HepG2 (cell line): ENCODE measurements at regions not wholly inside any gene's neighbourhood (a gene's known extent, or its start where the extent isn't known, plus 50 kb on each side); places are given as distances from the start of the nearest gene placed in this dataset.
"Not testable (repeated sequence)": the region's sequence is repeated elsewhere in the genome, so short reads cannot be mapped to it uniquely, and the experiment has no call there.

Experiments
- ATAC-seq: fragments of 200-7000 bp; cut with Tn5 transposase; 3 replicates; pipeline ENCODE4 v1.9.1; 2020; ENCODE audit warnings: mild to moderate bottlenecking, moderate library complexity
- BruUV-seq: library from RNA; stranded (reverse); fragments of 400-500 nt; replicated peaks from 2 replicates; lab custom pipeline; 2021; lab: Mats Ljungman, UMichigan
- CTCF ChIA-PET: fragments of 300-600 bp; formaldehyde crosslinking; extraction: SDS; loops from one replicate; lab custom pipeline; 2021; ENCODE audit warnings: low total read pairs, inconsistent platforms, low intra/inter-chr PET ratio; lab: Yijun Ruan, JAX
- POLR2A ChIA-PET: fragments of 350-600 bp; sonication (Branson Sonifier 250); formaldehyde crosslinking; loops from one replicate; lab custom pipeline; 2020; ENCODE audit warnings: antibody characterized with exemption, inconsistent platforms; lab: Yijun Ruan, JAX
- DNase-seq: peaks from one replicate; pipeline ENCODE4 v3.0.0-alpha.2; 2015; ENCODE audit warnings: low spot score
- FAIRE-seq: peaks from 3 replicates; lab custom pipeline; 2011; peaks lifted over from hg19 to GRCh38; lab: Jason Lieb, UNC
- H2AFZ ChIP-seq: one replicate; pipeline ENCODE4 v1.6.1; 2011; ENCODE audit warnings: low read length, inconsistent platforms
- H3K27ac ChIP-seq: fragments of 300-600 bp; 3 replicates; pipeline ENCODE4 v1.8.0; 2011; ENCODE audit warnings: mixed run types, mild to moderate bottlenecking, mixed read lengths, low read length, inconsistent platforms; ENCODE audit not compliant: insufficient read depth; ENCODE audit errors: extremely low read length
- H3K27me3 ChIP-seq, 2 experiments: fragments of 200-600 bp in 1 of 2; 2 replicates in 1 of 2; 3 replicates in 1 of 2; pipeline versions ENCODE4 v1.6.0 to v1.8.0; 2011; ENCODE audit warnings: low read length in 2 of 2, mild to moderate bottlenecking in 2 of 2, moderate library complexity in 2 of 2, inconsistent platforms in 1 of 2; ENCODE audit not compliant: insufficient read depth in 2 of 2, control insufficient read depth in 1 of 2
- H3K36me3 ChIP-seq, 2 experiments: fragments of 200-600 bp in 1 of 2; replicated peaks in 1 of 2; 2 replicates in 1 of 2; 3 replicates in 1 of 2; pipeline versions ENCODE4 v1.5.1 to v1.8.0; 2011; ENCODE audit warnings: low read length in 2 of 2, inconsistent platforms in 1 of 2; ENCODE audit not compliant: insufficient read depth in 2 of 2, control insufficient read depth in 1 of 2
- H3K4me1 ChIP-seq: 2 replicates; pipeline ENCODE4 v1.5.1; 2012; ENCODE audit warnings: low read length, inconsistent platforms; ENCODE audit not compliant: insufficient read depth
- H3K4me2 ChIP-seq: 2 replicates; pipeline ENCODE4 v1.6.0; 2011; ENCODE audit warnings: low read depth, low read length, inconsistent platforms
- H3K4me3 ChIP-seq, 3 experiments: fragments of 200-600 bp in 1 of 3; sonication (generic), shearing (Covaris generic) in 1 of 3; replicated peaks in 1 of 3; 2 replicates each; pipeline ENCODE4 v1.5.1; 2011 to 2016; ENCODE audit warnings: low read length in 3 of 3, inconsistent platforms in 2 of 3, low read depth in 2 of 3, mild to moderate bottlenecking in 2 of 3, control low read depth in 1 of 3, mixed read lengths in 1 of 3; ENCODE audit not compliant: insufficient read depth in 1 of 3
- H3K79me2 ChIP-seq: one replicate; pipeline ENCODE4 v1.6.1; 2011; ENCODE audit warnings: low read length, inconsistent platforms; ENCODE audit not compliant: insufficient read depth
- H3K9ac ChIP-seq: 2 replicates; pipeline ENCODE4 v1.6.0; 2011; ENCODE audit warnings: mild to moderate bottlenecking, low read depth, low read length, inconsistent platforms; ENCODE audit not compliant: insufficient read depth
- H3K9me3 ChIP-seq: 2 replicates; pipeline ENCODE4 v1.5.1; 2012; ENCODE audit warnings: mild to moderate bottlenecking, low read length
- H4K20me1 ChIP-seq: 2 replicates; pipeline ENCODE4 v1.6.0; 2011; ENCODE audit warnings: inconsistent platforms, mild to moderate bottlenecking, low read length, moderate library complexity; ENCODE audit not compliant: insufficient read depth
- ATAD3A ChIP-seq: sonication (generic); formaldehyde crosslinking; IDR thresholded peaks from 2 replicates; pipeline ENCODE4 v1.4.0; 2020; ENCODE audit warnings: missing genetic modification reagents
- ELK4 ChIP-seq: sonication (generic); formaldehyde crosslinking; IDR thresholded peaks from 2 replicates; pipeline ENCODE4 v1.9.0; 2021; ENCODE audit warnings: missing genetic modification reagents, borderline replicate concordance
- RNF2 ChIP-seq: fragments of 450-650 bp; conservative IDR thresholded peaks from 2 replicates; pipeline ENCODE4 v1.6.1; 2016; ENCODE audit warnings: low read depth
- TFE3 ChIP-seq: IDR thresholded peaks from 2 replicates; pipeline ENCODE4 v1.6.1; 2016
- ZMAT5 ChIP-seq: sonication (generic); formaldehyde crosslinking; IDR thresholded peaks from 2 replicates; pipeline ENCODE4 v1.5.0; 2020; ENCODE audit warnings: mild to moderate bottlenecking, low read depth, missing genetic modification reagents, borderline replicate concordance
- ZNF326 ChIP-seq: sonication (generic); formaldehyde crosslinking; IDR thresholded peaks from 2 replicates; pipeline ENCODE4 v1.4.0; 2020; ENCODE audit warnings: missing genetic modification reagents, borderline replicate concordance
- WGBS: methylation state at CpG from one replicate; pipeline ENCODE4 v1.1.6; 2017; ENCODE audit warnings: low lambda C conversion rate; 5-methylcytosine and 5-hydroxymethylcytosine counted together
- in situ Hi-C: cut with HindIII; loops from 2 replicates; pipeline ENCODE4 v1.10.0; 2017; ENCODE audit warnings: low pct_unique_long_range_greater_than_20kb; ENCODE audit not compliant: extremely low pct_ligation_motif_present
- intact Hi-C: fragments of 100-400 bp; cut with micrococcal nuclease; formaldehyde crosslinking; loops from one replicate; pipeline ENCODE4 v1.10.0; 2022; ENCODE audit not compliant: unreplicated experiment

GRCh38 chr12:42725809-42726208 lies 136.3 kb upstream of the PRICKLE1 start (continued):
- no peak for TF ChIP-seq ELK4 (CRISPR knock-in tag)
- TF ChIP-seq ZNF326, result no peak
- TF ChIP-seq ZMAT5, result no peak

GRCh38 chr12:42716491-42716891 lies 126.9 kb upstream of the PRICKLE1 start:
- ChIA-PET POLR2A (no interaction called here), CTCF (no interaction called here)
- H3K9me3 ChIP-seq, result no peaks in the 10 kb centered on the region
- FAIRE-seq (no peak), DNase-seq (no peak)
- H3K4me3 ChIP-seq, result no peak overlapping the region
- no peak overlapping the region for H2AFZ ChIP-seq
- no peaks in the 10 kb centered on the region for H4K20me1 ChIP-seq
- no peaks in the 10 kb centered on the region for H3K4me1 ChIP-seq
- H3K27ac ChIP-seq, result no peak overlapping the region
- no peak overlapping the region for H3K9ac ChIP-seq
- no peaks in the 10 kb centered on the region for H3K36me3 ChIP-seq
- 1% methylated on average over 5 of the region's 5 CpGs for WGBS
- TF ChIP-seq ATAD3A (CRISPR knock-in tag) (no peak), TFE3 (CRISPR knock-in tag) (no peak), RNF2 (no peak)
- TF ChIP-seq, all 625 proteins: peak for 0
- BruUV-seq, result no TSS peak
- no peak overlapping the region for H3K4me2 ChIP-seq
- ATAC-seq, result no peak
- H3K27me3 ChIP-seq, result no peaks in the 10 kb centered on the region
- no peaks in the 10 kb centered on the region for H3K79me2 ChIP-seq
- intact Hi-C loops (no loop called here), in situ Hi-C loops (no loop called here)

GRCh38 chr12:42713566-42713965 lies 124.0 kb upstream of the PRICKLE1 start:
- H3K9me3 ChIP-seq, H3K27ac ChIP-seq, H3K9ac ChIP-seq, H3K4me3 ChIP-seq, H4K20me1 ChIP-seq, FAIRE-seq, BruUV-seq, CTCF ChIA-PET, in situ Hi-C loops, ATAC-seq, H3K79me2 ChIP-seq, H3K4me2 ChIP-seq, H3K27me3 ChIP-seq, H3K36me3 ChIP-seq, H2AFZ ChIP-seq, H3K4me1 ChIP-seq, intact Hi-C loops, POLR2A ChIA-PET, DNase-seq: not testable (repeated sequence)
- 10% methylated on average over 3 of the region's 3 CpGs for WGBS

GRCh38 chr12:42708374-42708773 lies 118.8 kb upstream of the PRICKLE1 start:
- H2AFZ ChIP-seq, H3K4me3 ChIP-seq, BruUV-seq, H3K9me3 ChIP-seq, H3K9ac ChIP-seq, in situ Hi-C loops, H3K27ac ChIP-seq, CTCF ChIA-PET, intact Hi-C loops, H3K4me2 ChIP-seq, POLR2A ChIA-PET, H3K79me2 ChIP-seq, H3K27me3 ChIP-seq, ATAC-seq, FAIRE-seq, H4K20me1 ChIP-seq, H3K4me1 ChIP-seq, DNase-seq, H3K36me3 ChIP-seq: not testable (repeated sequence)
- WGBS, result 0% methylated on average over 2 of the region's 6 CpGs
